NCI-H2081 treated with DMSO at 0.1 percent for 48 hours (cell line): ENCODE measurements at regions not wholly inside any gene's neighbourhood (a gene's known extent, or its start where the extent isn't known, plus 50 kb on each side); places are given as distances from the start of the nearest gene placed in this dataset.

ENCODE experiments used
- DNase-seq: peaks from one replicate; lab custom pipeline; 2025; lab: John Stamatoyannopoulos, UW

DNA sequence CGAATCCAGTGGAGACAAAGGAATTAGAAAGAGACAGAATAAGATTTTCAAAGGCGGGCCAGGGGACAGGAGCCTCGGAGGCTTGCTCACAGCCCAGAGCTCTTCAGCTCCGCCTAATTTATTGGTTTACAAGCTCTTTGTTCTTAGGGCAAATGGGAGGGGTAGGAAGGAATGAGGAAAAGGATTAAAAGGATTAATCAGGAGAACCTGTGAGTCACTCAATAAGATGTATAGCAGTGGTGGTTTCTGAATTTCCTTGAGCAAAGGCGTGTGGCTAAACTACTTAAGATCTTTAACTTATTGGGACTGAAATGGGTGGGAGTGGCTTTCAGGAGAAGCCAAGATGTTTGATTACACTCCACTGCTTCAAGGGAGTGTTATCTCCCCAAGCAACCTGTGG is 456.0 kb upstream of the SPANXN1 start:
- no peak for DNase-seq

- no peak for DNase-seq
Observed at GRCh38 chrX:144798972-144799371, 448.3 kb upstream of the SPANXN1 start.

- no peak for DNase-seq
Observed at GRCh38 chrX:144801786-144802185, 445.5 kb upstream of the SPANXN1 start.

GRCh38 chrX:144809025-144809424 is 438.3 kb upstream of the SPANXN1 start:
- DNase-seq: no peak

GRCh38 chrX:144810539-144810938 is 436.8 kb upstream of the SPANXN1 start:
- DNase-seq: no peak

DNA sequence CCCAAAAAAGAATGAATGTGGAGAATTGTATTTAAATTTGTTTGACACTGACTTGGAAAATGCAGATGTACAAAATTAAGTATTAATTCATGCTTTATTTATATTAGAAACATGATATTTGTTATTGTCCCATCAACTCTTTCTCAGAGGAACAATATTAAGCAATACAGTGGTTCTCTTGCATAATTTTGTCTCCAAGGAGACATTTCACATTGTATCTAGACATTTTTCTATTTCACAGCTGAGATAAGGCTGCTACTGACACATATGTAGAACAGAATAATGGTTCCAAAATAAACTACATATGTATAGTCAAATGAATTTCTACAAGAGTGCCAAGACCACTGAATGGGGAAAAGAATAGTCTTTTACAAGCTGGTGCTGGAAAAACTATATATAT is 427.9 kb upstream of the SPANXN1 start:
- DNase-seq: no peak

- DNase-seq: no peak
Observed at GRCh38 chrX:144840616-144841015, 406.7 kb upstream of the SPANXN1 start.

GRCh38 chrX:144849141-144849540 is 398.2 kb upstream of the SPANXN1 start:
- DNase-seq: no peak

DNA sequence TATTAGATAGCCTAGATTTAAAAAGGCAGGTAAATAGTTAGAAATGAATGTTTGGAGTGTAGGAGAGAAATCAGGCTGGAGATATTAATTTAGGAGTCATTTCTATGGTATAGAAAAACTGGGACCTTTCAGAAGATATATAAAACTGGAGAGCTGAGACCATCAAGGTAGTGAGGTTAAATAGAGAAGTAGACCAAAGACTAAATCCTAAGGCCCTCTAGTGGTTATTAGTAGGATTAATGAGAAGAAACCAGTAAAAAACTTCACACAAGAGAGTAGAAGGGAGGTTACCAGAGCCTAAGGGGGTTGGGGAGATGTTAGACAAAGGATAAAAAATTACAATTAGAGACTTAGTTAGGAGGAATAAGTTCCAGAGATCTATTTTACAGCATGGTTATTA is 351.0 kb upstream of the SPANXN1 start:
- peak; percentile 3 for DNase-seq

GRCh38 chrX:144901521-144901920 is 345.8 kb upstream of the SPANXN1 start:
- no peak for DNase-seq

GRCh38 chrX:144916785-144917184 is 330.5 kb upstream of the SPANXN1 start:
- DNase-seq: no peak

DNA sequence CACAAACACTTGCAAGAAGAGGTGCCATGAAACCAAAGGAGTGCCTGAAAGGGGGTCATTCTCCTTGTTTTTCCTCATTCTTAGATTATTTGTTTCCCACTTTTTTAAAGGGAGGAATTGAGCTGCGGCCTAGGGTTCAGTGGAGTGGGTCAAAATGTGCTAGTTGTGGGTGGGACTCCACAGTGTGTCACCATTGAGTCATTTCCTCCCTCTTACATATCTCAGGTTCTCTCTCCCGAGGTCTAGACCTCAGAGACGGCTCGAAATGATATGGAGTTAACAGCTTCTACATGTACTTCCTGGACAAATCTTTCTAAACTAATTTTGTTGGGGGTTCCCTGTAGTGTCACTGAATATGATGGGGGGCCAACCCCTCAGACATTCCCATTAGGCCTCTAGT is 328.4 kb upstream of the SPANXN1 start:
- no peak for DNase-seq

GRCh38 chrX:144946666-144947065 is 300.6 kb upstream of the SPANXN1 start:
- DNase-seq: no peak
